H9 (cell line): ENCODE measurements at regions not wholly inside any gene's neighbourhood (a gene's known extent, or its start where the extent isn't known, plus 50 kb on each side); places are given as distances from the start of the nearest gene placed in this dataset.

Source experiments
- DNase-seq: peaks from one replicate; pipeline ENCODE4 v3.0.0-alpha.2; 2017
- H2AFZ ChIP-seq: one replicate; pipeline ENCODE4 v1.6.1; 2013; ENCODE audit warnings: mild to moderate bottlenecking, low read length, control low read depth, moderate library complexity
- H2AK5ac ChIP-seq: 2 replicates; pipeline ENCODE4 v1.6.1; 2013; ENCODE audit warnings: low read length, control low read depth, mixed read lengths; ENCODE audit not compliant: insufficient read length
- H2BK120ac ChIP-seq: one replicate; pipeline ENCODE4 v1.6.1; 2013; ENCODE audit warnings: low read depth, mild to moderate bottlenecking, low read length, control low read depth, inconsistent platforms; ENCODE audit not compliant: poor library complexity, severe bottlenecking
- H2BK12ac ChIP-seq: 2 replicates; pipeline ENCODE4 v1.6.1; 2013; ENCODE audit warnings: low read length, control low read depth, mixed read lengths, low read depth; ENCODE audit not compliant: insufficient read length
- H2BK15ac ChIP-seq: 2 replicates; pipeline ENCODE4 v1.6.1; 2013; ENCODE audit warnings: low read depth, low read length, control low read depth
- H2BK20ac ChIP-seq: one replicate; pipeline ENCODE4 v1.6.1; 2013; ENCODE audit warnings: low read depth, mild to moderate bottlenecking, low read length, control low read depth, inconsistent platforms; ENCODE audit not compliant: poor library complexity, severe bottlenecking
- H2BK5ac ChIP-seq: 2 replicates; pipeline ENCODE4 v1.6.1; 2013; ENCODE audit warnings: low read length, control low read depth, mixed read lengths; ENCODE audit not compliant: insufficient read length
- H3K14ac ChIP-seq: 2 replicates; pipeline ENCODE4 v1.6.1; 2013; ENCODE audit warnings: low read length, control low read depth; ENCODE audit not compliant: insufficient read depth
- H3K18ac ChIP-seq: 2 replicates; pipeline ENCODE4 v1.6.1; 2013; ENCODE audit warnings: low read depth, mild to moderate bottlenecking, mixed read lengths, low read length, control low read depth; ENCODE audit not compliant: insufficient read length
- H3K23ac ChIP-seq: 2 replicates; pipeline ENCODE4 v1.6.1; 2013; ENCODE audit warnings: low read length, control low read depth, mixed read lengths, low read depth; ENCODE audit not compliant: insufficient read length
- H3K23me2 ChIP-seq: 2 replicates; pipeline ENCODE4 v1.6.1; 2013; ENCODE audit warnings: low read depth, mild to moderate bottlenecking, mixed read lengths, low read length, control low read depth; ENCODE audit not compliant: insufficient read length, poor library complexity, severe bottlenecking
- H3K27ac ChIP-seq: 2 replicates; pipeline ENCODE4 v1.5.1; 2013; ENCODE audit warnings: low read length, control low read depth, mixed read lengths, low read depth; ENCODE audit not compliant: insufficient read length
- H3K27me3 ChIP-seq: 2 replicates; pipeline ENCODE4 v1.6.1; 2013; ENCODE audit warnings: low read length, control low read depth, inconsistent platforms; ENCODE audit not compliant: insufficient read depth
- H3K4ac ChIP-seq: 2 replicates; pipeline ENCODE4 v1.6.1; 2013; ENCODE audit warnings: low read depth, mild to moderate bottlenecking, control low read depth, inconsistent platforms, low read length, moderate library complexity
- H3K4me1 ChIP-seq: 2 replicates; pipeline ENCODE4 v1.6.1; 2013; ENCODE audit warnings: low read length, control low read depth, inconsistent platforms; ENCODE audit not compliant: insufficient read depth
- H3K4me2 ChIP-seq: 2 replicates; pipeline ENCODE4 v1.6.1; 2013; ENCODE audit warnings: low read length, control low read depth, mixed read lengths; ENCODE audit not compliant: insufficient read length, insufficient read depth
- H3K56ac ChIP-seq: 2 replicates; pipeline ENCODE4 v1.6.1; 2013; ENCODE audit warnings: low read depth, mild to moderate bottlenecking, mixed read lengths, low read length, control low read depth; ENCODE audit not compliant: insufficient read length
- H3K79me1 ChIP-seq: 2 replicates; pipeline ENCODE4 v1.6.1; 2013; ENCODE audit warnings: low read depth, mild to moderate bottlenecking, moderate library complexity, low read length, control low read depth, inconsistent platforms; ENCODE audit not compliant: insufficient read depth, poor library complexity, severe bottlenecking
- H3K79me2 ChIP-seq: 2 replicates; pipeline ENCODE4 v1.6.1; 2013; ENCODE audit warnings: low read length, control low read depth, inconsistent platforms; ENCODE audit not compliant: insufficient read depth
- H3K9ac ChIP-seq: 2 replicates; pipeline ENCODE4 v1.6.1; 2013; ENCODE audit warnings: low read length, control low read depth, mixed read lengths; ENCODE audit not compliant: insufficient read length; ENCODE audit errors: extremely low read depth
- H3K9me3 ChIP-seq: one replicate; pipeline ENCODE4 v1.6.1; 2013; ENCODE audit warnings: low read depth, low read length, inconsistent platforms; ENCODE audit not compliant: control insufficient read depth
- H3T11ph ChIP-seq: one replicate; pipeline ENCODE4 v1.6.1; 2013; ENCODE audit warnings: mild to moderate bottlenecking, low read length, control low read depth, inconsistent platforms
- H4K20me1 ChIP-seq: one replicate; pipeline ENCODE4 v1.6.1; 2013; ENCODE audit not compliant: control insufficient read depth, insufficient read length, insufficient read depth
- H4K5ac ChIP-seq: 2 replicates; pipeline ENCODE4 v1.6.1; 2013; ENCODE audit warnings: low read depth, mild to moderate bottlenecking, mixed read lengths, low read length, control low read depth; ENCODE audit not compliant: insufficient read length
- H4K8ac ChIP-seq: replicated peaks from 2 replicates; pipeline ENCODE4 v1.6.1; 2013; ENCODE audit warnings: low read length, control low read depth, mixed read lengths, low read depth; ENCODE audit not compliant: insufficient read length
- H4K91ac ChIP-seq: 2 replicates; pipeline ENCODE4 v1.6.1; 2013; ENCODE audit warnings: low read depth, mild to moderate bottlenecking, moderate library complexity, mixed read lengths, low read length, control low read depth; ENCODE audit not compliant: insufficient read length
- H3K27ac Mint-ChIP-seq, 3 experiments: 2 replicates in 2 of 3; 3 replicates in 1 of 3; pipeline ENCODE4 v1.8.0; 2020 to 2021; ENCODE audit warnings: mixed read lengths in 3 of 3, mild to moderate bottlenecking in 1 of 3, moderate library complexity in 1 of 3
- H3K27me3 Mint-ChIP-seq: 2 replicates; pipeline ENCODE4 v1.8.0; 2021; ENCODE audit warnings: low read depth, mild to moderate bottlenecking, moderate library complexity, mixed read lengths
- H3K36me3 Mint-ChIP-seq, 3 experiments: 2 replicates in 2 of 3; 3 replicates in 1 of 3; pipeline ENCODE4 v1.8.0; 2020 to 2021; ENCODE audit warnings: low read depth in 3 of 3, mixed read lengths in 3 of 3; ENCODE audit not compliant: insufficient read depth in 1 of 3
- H3K4me1 Mint-ChIP-seq, 2 experiments: 2 replicates each; pipeline ENCODE4 v1.8.0; 2020; ENCODE audit warnings: mixed read lengths in 2 of 2
- H3K4me3 Mint-ChIP-seq, 2 experiments: 2 replicates in 1 of 2; 3 replicates in 1 of 2; pipeline ENCODE4 v1.8.0; 2020 to 2021; ENCODE audit warnings: mild to moderate bottlenecking in 2 of 2, mixed read lengths in 2 of 2, moderate library complexity in 1 of 2
- H3K9me3 Mint-ChIP-seq, 2 experiments: 2 replicates in 1 of 2; 3 replicates in 1 of 2; pipeline ENCODE4 v1.8.0; 2020; ENCODE audit warnings: mild to moderate bottlenecking in 2 of 2, mixed read lengths in 2 of 2, moderate library complexity in 1 of 2
- CTCF ChIP-seq: fragments of 200-600 bp; sonication (generic); conservative IDR thresholded peaks from 3 replicates; pipeline ENCODE4 v1.8.0; 2021; ENCODE audit warnings: antibody characterized with exemption, mild to moderate bottlenecking
- WGBS: extraction: QIAGEN DNeasy Blood & Tissue Kit; methylation state at CpG from one replicate; pipeline ENCODE4 v1.1.7; 2013; ENCODE audit warnings: missing lambda C conversion rate, low lambda C conversion rate, mixed read lengths; ENCODE audit not compliant: insufficient read length; ENCODE audit errors: extremely low coverage; 5-methylcytosine and 5-hydroxymethylcytosine counted together

- Histone ChIP-seq H3K9ac (no peak overlapping the region), H2AFZ (no peak overlapping the region), H2BK20ac (no peak overlapping the region), H3K56ac (no peak overlapping the region), H3T11ph (peak overlapping the region; percentile 72), H3K79me1 (no peaks in the 10 kb centered on the region), H3K27ac (no peak overlapping the region), H3K4me2 (no peak overlapping the region), H3K18ac (no peak overlapping the region), H3K4me1 (peaks cover 16% of the 10 kb centered on the region; the same call in 1 of the 2 replicates), H2BK120ac (no peak overlapping the region), H2AK5ac (no peak overlapping the region), H3K14ac (no peak overlapping the region), H3K23ac (no peak overlapping the region), H4K20me1 (no peaks in the 10 kb centered on the region), H3K27me3 (no peaks in the 10 kb centered on the region), H2BK15ac (no peak overlapping the region), H3K23me2 (no peaks in the 10 kb centered on the region), H2BK5ac (no peak overlapping the region), H2BK12ac (no peak overlapping the region), H4K8ac (no peak overlapping the region), H3K79me2 (no peaks in the 10 kb centered on the region), H3K4ac (no peak overlapping the region), H4K91ac (no peak overlapping the region), H4K5ac (no peak overlapping the region), H3K9me3 (no peaks in the 10 kb centered on the region)
- no peak overlapping the region for H3K4me3 Mint-ChIP-seq
- no peaks in the 10 kb centered on the region for H3K36me3 Mint-ChIP-seq
- H3K27ac Mint-ChIP-seq = peak overlapping the region in 2 of 3 experiments; percentile 63 to 98; a peak in 5 of 7 replicates
- H3K4me1 Mint-ChIP-seq = peaks cover 56 to 64% of the 10 kb centered on the region in 2 experiments
- no peak for TF ChIP-seq CTCF
- no CpG with 5 or more reads among the region's 6 CpGs for WGBS
- no peaks in the 10 kb centered on the region for H3K9me3 Mint-ChIP-seq
- DNase-seq = no peak
- no peaks in the 10 kb centered on the region for H3K27me3 Mint-ChIP-seq
Measured at GRCh38 chr12:75635606-75636444, 124.4 kb upstream of the KRR1 start.
